H7 (cell line): ENCODE measurements at regions not wholly inside any gene's neighbourhood (a gene's known extent, or its start where the extent isn't known, plus 50 kb on each side); places are given as distances from the start of the nearest gene placed in this dataset.

Experiments used
- DNase-seq: peaks from one replicate; pipeline ENCODE4 v3.0.0; 2012
- H3K27me3 ChIP-seq: 2 replicates; pipeline ENCODE4 v1.6.0; 2011; ENCODE audit warnings: mild to moderate bottlenecking, low read length; ENCODE audit not compliant: control insufficient read depth, insufficient read depth
- H3K36me3 ChIP-seq: replicated peaks from 2 replicates; pipeline ENCODE4 v1.5.1; 2011; ENCODE audit warnings: low read length; ENCODE audit not compliant: control insufficient read depth, insufficient read depth
- H3K4me3 ChIP-seq: 2 replicates; pipeline ENCODE4 v1.5.1; 2011; ENCODE audit warnings: low read depth, mild to moderate bottlenecking, control low read depth, low read length, moderate library complexity; ENCODE audit not compliant: insufficient read depth

DNA sequence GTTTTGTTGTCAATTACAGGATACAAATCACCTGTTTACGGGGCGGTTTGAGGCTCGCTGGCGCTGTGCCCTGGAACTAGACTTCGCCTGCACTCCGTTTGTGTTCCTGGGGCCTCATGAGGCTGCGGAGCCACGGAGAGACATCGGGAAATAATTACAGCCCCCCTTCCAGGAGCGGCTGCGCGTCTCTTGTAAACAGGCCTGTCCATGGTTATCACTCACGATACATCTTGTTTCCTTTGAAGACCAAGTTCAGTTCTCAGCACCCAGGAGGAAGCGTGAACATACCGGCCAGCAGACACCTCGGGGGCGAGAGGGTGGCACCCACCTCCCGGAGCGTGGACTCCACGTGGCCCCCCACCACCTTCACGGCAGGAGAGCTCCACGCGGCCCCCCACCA, 297.1 kb upstream of the IRX4 start:
- no peaks in the 10 kb centered on the region for H3K36me3 ChIP-seq
- DNase-seq = no peak
- no peak overlapping the region for H3K4me3 ChIP-seq
- H3K27me3 ChIP-seq = no peaks in the 10 kb centered on the region

DNA sequence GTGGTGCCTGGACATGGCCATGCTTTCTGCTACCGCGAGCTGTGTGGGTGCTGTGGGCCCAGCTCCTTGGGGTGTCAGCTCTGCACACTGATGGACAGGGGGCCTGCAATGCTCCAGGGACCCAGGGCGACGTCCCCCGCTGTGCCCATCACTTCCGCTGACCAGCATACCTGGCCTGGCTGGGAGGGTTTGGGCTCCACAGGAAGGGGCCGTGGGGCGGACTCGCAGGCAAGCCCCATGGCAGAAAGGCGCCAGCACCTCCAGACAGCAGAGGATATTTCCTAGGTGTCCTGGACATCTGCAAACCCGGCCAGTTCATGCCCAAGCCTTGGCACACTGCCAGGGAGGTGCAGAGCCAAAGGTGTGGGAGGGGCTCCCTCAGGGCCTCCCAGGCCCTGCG, 295.8 kb upstream of the IRX4 start:
- no peaks in the 10 kb centered on the region for H3K27me3 ChIP-seq
- H3K36me3 ChIP-seq = no peaks in the 10 kb centered on the region
- DNase-seq = no peak
- no peak overlapping the region for H3K4me3 ChIP-seq

DNA sequence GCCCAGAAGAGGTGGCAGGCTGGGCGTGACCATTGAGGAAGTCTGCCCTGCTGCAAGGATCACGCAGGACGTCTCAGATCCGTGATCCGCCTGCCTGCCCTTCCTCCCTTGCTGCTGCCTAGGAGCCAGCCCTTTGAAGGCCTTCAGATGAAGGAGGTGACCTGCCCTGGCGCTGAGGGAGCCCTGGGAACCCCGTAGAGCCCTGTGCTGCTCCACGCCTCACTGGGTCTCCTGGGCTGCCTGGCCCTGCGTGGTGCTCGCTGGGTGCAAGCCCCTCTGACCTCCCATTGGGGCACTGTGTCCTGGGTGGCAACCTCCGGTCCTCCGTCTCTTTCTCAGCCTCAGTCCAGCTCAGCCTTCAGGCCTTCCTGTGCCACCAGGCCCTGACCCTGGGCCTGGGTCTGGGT, 295.3 kb upstream of the IRX4 start:
- H3K36me3 ChIP-seq = no peaks in the 10 kb centered on the region
- no peak overlapping the region for H3K4me3 ChIP-seq
- no peaks in the 10 kb centered on the region for H3K27me3 ChIP-seq
- DNase-seq = no peak

DNA sequence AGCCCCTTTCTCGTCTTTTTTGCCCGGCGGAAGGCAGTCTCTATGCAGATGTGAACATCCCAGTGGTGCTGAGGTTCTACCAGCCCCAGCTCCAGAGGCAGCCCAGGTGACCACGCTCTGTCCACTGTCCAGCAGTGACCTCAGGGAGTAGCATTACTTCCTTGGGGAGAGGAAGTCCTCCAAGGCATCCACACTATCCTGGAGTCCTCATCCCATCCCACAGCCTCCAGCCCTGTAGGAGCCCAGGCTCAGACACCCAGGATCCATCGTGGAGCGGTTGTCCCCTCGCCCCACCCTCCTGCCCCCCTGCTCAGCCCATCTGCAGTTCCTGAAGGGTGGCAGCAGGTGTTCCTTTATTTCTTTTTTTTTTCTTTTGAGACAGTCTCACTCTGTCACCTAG, 294.5 kb upstream of the IRX4 start:
- DNase-seq = no peak
- Histone ChIP-seq H3K27me3 (no peaks in the 10 kb centered on the region), H3K36me3 (no peaks in the 10 kb centered on the region), H3K4me3 (no peak overlapping the region)

DNA sequence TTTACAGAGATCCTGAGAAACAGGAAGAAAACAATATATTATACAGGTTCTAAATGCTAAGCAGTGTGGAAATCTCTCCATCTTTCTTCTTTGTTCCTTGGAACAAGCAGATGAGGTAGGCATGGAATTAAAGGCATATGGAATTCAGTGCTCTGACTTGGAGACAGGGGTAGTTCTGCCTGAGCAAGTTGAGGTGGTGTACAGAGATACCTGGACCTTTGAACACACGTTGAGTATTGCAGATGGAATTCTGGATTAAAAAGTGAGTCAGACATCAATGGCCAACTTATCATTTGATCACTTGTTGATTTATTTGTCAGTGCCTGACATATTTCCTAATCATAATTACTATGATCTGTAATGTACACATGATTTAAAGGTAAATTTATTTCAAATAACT, 293.9 kb upstream of the IRX4 start:
- H3K4me3 ChIP-seq = no peak overlapping the region
- H3K27me3 ChIP-seq = no peaks in the 10 kb centered on the region
- no peak for DNase-seq
- no peaks in the 10 kb centered on the region for H3K36me3 ChIP-seq

DNA sequence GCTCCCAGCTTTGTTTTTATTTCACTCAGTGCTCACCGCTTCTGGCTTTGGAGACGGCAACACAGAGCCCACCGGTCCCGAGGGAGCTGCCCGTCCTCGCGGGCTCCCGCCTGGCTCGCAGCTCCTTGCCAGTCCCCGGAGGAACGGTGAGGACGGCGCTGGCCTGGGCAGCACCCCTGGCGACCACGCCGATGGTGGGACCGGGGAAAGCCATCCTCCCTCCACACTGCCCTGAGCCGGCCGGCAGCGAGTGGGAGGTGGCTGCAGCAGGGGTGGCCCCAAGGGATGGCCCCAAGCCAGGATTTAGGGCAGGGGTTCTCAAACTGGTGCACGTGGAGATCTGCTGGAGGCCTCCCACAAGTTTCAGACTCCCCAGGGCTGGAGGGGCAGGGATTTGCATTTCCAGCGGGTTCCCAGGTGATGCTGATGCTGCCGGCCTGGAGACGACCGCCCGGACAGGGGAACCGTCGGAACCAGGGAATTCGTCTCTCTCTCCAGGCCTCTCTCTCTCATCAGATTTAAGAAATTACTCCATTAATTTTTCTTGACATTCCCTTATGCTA, 293.2 kb upstream of the IRX4 start:
- no peak overlapping the region for H3K4me3 ChIP-seq
- DNase-seq = no peak
- no peaks in the 10 kb centered on the region for H3K27me3 ChIP-seq
- H3K36me3 ChIP-seq = no peaks in the 10 kb centered on the region

DNA sequence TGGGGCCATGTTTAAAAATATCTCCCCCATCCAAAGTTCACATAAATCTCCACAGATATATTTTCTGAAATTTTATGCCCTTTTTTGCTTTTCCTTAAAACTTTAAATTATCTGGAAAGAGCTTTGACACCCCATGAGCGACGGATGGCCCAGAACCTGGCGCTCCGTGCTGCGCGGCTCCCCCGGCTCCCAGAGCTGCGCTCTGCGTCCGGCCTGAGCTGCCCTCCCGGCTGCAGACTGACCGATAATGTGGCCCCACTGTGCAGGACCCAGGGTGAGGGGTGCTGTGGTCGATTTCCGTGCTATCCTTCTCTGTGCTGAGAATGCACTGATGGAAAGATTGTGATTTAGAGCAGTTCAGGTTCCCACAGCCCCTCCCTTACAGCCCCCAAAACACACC, 292.3 kb upstream of the IRX4 start:
- no peaks in the 10 kb centered on the region for H3K36me3 ChIP-seq
- no peak for DNase-seq

DNA sequence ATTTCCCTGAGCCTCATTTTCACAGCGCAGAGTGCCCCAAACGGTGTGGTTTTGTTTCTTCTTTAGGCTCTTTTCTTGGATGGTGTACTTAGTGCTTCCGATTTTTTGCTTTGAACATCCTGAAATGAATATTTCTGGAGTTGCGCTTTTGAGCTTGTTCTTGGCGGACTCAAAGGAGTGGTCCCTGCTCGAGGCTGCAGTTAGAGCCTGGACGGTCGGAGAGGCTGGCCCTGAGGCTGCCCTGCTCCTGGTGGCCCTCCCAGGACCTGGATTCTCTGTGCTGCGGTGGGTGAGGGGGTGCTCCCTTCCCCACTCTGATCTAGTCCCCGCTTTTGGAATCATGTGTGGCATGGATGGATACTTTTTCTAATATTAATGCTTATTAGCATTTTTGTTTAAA, 291.8 kb upstream of the IRX4 start:
- Histone ChIP-seq H3K27me3 (no peaks in the 10 kb centered on the region), H3K36me3 (no peaks in the 10 kb centered on the region), H3K4me3 (no peak overlapping the region)
- no peak for DNase-seq

More for the DNA sequence above, 292.3 kb upstream of the IRX4 start:
- Histone ChIP-seq H3K4me3 (no peak overlapping the region), H3K27me3 (no peaks in the 10 kb centered on the region)

DNA sequence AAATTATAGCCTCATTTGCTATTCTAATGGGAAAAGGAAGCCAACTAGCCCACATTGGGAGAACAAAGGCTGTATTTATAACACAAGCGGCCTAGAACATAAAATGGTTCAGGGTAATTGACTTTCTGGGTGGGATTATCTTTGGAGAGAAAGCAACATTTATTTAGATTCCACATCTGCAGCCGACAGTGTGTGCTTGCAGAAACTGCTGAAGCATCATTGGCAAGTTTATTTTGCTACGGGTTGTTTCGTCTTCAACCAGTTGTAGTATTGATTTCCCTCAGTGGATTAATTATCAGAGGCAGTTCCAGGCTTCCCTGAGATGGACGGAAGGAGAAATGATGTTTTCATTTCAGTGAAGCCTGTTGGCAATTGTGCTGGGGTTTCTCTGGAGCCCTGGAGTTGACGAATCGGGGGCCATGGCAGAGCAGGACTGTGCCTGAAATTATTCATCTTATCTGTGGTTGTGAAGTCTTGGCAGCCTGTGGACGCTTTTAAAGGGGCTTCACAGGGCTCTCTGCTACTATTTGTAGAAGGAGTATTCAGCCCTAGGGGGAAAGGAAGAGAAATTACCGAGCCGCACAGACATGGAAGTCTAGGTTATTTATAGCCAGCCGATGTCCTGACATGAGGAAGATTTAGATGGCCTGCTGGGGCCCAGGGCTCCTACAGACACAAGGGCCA, 290.6 kb upstream of the IRX4 start:
- no peak for DNase-seq
- Histone ChIP-seq H3K27me3 (no peaks in the 10 kb centered on the region), H3K36me3 (no peaks in the 10 kb centered on the region), H3K4me3 (no peak overlapping the region)

DNA sequence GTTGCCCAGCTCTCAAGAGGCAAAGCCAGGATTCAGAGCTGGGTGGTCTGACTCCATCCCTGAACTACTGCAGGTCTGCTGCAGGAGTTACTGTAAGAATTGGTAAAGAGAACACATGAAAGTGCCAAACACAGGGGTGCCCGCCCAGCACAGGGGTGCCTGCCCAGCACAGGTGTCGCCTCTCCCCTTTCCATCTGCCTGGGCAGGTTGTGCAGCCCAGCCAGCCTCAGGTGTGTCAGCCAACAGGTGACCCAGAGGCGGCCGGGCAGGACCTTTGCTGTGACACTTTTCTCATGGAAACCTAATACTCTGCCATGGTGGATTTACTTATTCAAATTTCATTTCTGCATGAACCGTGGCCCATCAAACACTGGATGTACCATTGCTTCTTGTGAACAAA, 289.7 kb upstream of the IRX4 start:
- no peaks in the 10 kb centered on the region for H3K36me3 ChIP-seq
- no peak for DNase-seq
- no peaks in the 10 kb centered on the region for H3K27me3 ChIP-seq
- no peak overlapping the region for H3K4me3 ChIP-seq

DNA sequence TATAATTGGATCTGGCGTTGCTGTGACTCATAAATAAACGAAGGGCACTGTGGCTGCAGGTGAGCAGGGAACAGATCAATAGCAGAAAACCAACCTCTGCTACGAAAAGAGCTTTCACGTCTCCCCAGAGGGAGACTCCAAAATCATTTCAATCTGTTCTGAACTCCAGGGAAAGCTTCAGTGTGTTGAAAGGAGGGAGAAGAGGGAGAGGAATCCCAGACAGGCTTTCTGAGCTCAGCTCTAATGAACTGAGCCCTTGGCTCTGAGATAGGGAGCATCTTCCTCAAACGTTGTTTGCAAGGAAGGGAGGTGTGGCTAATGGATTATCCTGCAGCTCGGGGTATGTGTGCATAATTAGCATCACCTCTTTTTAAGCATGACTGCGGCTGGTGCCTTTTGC, 288.0 kb upstream of the IRX4 start:
- Histone ChIP-seq H3K36me3 (no peaks in the 10 kb centered on the region), H3K4me3 (no peak overlapping the region), H3K27me3 (no peaks in the 10 kb centered on the region)
- no peak for DNase-seq

DNA sequence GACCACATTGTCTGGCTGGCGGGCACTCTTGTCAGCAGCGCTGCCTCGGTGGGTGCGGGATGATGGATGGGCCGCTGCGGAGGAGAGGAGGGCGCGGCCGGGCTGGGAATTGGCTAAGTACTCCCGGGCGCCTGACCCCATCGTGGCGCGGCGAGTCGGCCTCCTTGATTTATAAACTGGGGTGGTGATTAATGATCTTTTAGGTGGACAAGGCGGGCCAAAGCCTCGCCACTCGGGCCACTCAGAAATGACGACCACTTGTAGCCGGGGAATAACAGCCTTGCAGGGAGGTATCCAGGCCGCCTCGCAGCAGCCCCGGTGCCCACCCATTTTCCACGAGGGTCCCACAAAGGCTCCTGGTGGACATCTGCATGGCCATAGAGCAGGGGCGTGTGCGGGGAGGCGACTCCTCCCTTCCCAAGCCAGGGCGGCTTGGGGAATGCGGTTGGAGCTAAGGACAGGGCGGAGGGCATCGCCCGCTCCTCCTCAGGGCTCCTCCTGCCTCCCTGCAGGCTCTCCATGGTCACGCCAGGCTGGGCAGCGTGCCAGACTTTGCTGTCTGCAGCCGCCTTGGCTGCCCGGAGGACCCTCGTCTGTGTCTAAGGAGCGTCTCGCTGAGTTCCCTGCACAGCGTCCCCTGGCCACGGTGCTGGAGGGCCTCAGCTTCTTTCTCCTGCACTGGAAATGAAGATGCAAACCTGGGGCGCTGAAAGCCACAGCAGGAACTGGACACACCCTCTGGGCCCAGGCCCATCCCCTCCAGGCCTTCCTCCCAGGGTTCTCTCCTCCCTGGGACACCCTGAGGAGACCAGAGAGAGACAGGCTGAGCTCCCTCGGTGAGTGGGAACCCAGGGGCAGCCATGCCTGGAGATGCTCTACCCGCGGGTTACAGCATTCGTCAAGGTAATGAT, 287.4 kb upstream of the IRX4 start:
- H3K27me3 ChIP-seq = no peaks in the 10 kb centered on the region
- no peaks in the 10 kb centered on the region for H3K36me3 ChIP-seq
- no peak for DNase-seq
- H3K4me3 ChIP-seq = no peak overlapping the region

DNA sequence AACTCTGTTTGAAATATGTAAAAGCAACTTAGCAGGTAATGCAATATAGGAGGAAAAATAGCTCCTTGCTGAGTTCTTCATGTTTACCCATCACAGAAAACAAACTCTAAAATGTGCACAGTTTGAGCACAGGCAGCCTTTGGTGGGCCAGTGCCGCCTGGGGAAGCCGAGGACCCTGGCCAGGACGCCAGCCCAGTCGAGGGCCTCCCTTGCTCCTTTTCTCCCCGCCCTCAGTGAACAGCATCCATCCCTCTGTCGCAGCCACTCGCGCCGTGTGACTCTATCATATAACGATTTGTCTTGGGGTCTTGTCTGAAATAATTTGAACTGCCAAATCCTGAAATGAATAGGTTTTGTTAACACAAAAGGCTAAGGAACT, 286.7 kb upstream of the IRX4 start:
- no peak for DNase-seq
- Histone ChIP-seq H3K36me3 (no peaks in the 10 kb centered on the region), H3K4me3 (no peak overlapping the region), H3K27me3 (no peaks in the 10 kb centered on the region)

DNA sequence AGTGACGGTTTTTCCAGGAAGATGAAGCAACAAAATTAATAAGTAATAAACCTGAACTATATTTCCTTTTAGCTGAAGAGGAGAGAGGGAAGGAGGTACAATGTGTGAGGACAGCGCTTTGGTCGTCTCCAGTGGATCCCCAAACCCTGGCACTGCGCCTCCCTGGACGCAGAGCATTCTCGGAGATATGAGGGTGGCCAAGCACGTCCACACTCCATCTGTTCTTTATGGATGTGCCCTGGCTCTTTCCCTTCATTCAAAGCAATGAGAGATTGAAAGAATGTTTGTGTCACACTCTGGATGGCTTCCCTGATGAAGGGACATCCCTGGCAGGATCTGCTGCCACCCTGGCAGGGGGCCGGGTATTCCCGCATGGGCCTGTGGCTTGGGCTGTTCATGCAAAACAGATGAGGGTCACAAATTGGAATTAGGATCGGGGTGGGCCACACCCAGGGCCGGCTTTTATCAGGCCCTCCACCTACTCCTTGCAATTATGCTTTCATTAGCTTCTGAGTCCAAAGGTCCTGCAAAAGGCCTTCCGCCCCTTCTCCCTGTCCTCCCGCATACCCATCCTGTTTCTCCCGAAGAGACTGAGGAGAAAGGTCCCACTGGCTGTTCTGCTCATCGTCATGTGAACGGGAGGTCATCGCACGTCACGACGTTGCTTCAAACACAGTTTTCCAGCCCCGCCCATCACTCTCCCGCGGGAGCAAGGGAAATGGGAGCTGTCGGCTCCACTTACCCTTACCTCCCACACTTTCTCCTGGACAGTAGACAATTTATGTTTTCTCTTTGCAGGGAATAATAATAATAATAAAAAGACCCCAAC, 286.1 kb upstream of the IRX4 start:
- Histone ChIP-seq H3K4me3 (no peak overlapping the region), H3K36me3 (no peaks in the 10 kb centered on the region), H3K27me3 (no peaks in the 10 kb centered on the region)
- no peak for DNase-seq
